Activated CD8-positive, alpha-beta memory T cell treated with anti-CD3 and anti-CD28 coated beads, Interleukin-2, amount 50 U/mL, for 4 hours (primary cell): ENCODE measurements at regions not wholly inside any gene's neighbourhood (a gene's known extent, or its start where the extent isn't known, plus 50 kb on each side); places are given as distances from the start of the nearest gene placed in this dataset.
"Not testable (repeated sequence)": the region's sequence is repeated elsewhere in the genome, so short reads cannot be mapped to it uniquely, and the experiment has no call there.

Source experiments
- DNase-seq: peaks from one replicate; pipeline ENCODE4 v3.0.0-alpha.2; 2020

DNA sequence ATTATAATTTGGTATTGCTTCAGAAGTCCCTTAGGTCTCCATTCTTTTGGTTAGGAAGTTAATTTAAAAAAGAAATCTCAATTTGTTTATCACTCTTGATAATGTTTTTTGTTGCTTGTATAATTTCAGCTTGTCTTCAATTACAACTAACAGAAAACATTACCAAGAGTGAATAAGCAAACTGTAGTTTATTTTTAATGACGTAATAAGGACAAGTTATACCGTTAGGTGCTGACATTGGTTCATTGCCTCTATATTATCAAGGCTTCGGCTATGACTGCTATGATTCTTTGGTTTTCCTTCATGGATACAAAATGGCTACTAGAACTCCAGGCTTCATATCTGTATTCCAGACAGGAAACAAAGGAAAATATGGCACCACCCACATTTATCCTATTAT, 220.6 kb downstream of the PTGER3 start:
- no peak for DNase-seq

DNA sequence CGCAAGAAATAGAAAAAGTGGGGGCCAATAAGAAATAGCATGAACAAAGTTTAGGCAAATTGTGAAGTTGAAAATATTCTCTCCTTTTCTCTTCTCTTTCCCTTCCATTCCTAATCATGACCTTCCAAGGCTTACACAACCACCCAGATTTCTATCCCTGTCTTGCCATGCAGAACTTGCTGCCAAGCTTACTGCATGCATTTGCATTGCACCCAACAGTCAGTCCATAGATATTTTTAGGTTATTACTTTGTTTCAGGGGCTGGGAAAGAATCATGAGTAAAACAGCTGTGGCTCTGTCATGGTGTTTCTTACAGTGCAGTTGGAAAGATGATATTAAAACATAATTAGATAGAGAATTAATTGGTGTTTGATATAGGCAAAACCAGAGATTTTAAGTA, 219.4 kb downstream of the PTGER3 start:
- no peak for DNase-seq

DNA sequence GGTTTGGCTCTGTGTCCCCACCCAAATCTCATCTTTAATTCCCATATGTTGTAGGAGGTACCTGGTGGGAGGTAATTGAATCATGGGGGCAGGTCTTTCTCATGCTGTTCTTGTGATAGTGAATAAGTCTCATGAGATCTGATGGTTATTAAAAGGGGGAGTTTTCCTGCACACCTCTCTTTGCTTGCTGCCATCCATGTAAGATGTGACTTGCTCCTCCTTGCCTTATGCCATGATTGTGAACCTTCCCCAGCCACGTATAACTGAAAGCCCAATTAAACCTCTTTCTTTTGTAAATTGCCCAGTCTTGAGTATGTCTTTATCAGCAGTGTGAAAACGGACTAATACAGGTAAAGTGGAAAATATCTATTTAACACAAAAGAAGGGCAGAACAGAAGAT, 213.3 kb downstream of the PTGER3 start:
- not testable (repeated sequence) for DNase-seq

DNA sequence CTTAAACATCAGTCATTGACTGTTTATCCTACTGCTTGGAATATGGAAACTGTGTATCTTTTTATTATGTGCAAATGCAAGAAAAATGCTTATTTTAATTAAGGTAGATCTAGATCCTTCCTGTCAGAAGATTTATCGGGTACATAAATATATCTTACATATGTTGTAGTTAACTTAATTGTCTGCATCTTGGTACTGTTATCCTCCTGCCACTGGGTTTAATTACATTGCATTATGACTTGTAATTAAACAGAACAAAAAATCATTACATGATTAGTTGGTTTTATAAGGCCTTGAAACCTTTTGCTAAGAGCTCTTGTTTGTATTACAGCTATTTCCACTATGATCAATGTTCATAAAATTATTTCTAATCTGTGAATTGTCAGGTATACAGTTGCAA, 211.2 kb downstream of the PTGER3 start:
- no peak for DNase-seq

DNA sequence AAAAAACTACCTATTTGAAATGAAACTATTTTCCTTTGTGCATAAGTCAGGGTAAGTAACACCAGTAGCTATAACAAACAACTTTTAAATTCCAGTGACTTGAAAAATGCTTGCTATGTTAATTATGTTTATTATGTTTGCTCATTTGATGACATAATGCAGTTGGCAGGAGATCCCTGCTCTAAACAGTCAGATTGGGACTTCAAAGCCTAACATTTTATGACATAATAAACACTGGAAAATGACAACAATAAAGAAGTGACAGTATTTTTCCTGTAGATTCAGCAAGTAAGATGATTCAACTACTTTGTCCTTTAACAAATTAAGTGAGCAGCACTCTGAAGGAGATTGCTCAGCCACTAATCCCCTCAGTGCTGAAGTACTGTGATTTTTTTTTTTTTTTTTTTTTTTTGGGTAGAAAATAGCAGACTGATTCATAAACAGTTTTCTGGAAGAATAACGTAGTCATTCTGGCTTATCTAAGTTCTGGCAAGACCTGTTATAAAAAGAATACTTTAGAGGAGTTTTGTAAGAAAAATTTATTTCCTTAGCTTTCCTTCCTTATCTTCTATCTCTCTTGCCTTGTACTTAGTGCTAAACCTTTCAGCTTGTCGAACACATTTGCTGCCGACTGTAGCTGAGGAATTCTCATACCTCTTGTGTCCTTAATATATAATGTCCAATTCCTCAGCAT, 207.2 kb downstream of the PTGER3 start:
- DNase-seq, result no peak

DNA sequence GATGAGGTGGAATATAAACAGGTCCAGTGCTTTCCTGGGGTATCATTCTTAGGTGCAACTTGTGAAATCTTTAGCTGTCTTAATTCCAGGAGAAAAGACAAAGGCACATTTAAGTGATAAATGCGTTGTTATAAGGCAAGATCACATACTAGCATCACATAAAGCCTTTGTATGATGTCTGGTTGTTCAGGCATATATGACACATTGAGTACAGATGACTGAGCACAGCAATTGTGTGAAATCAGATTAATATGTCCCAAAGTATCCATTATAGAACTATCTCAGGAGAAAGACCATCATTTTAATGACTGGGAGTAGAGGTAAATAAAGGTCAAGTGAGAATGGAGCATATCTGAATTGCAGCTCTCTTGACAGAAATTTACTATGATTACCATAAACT, 205.1 kb downstream of the PTGER3 start:
- no peak for DNase-seq

DNA sequence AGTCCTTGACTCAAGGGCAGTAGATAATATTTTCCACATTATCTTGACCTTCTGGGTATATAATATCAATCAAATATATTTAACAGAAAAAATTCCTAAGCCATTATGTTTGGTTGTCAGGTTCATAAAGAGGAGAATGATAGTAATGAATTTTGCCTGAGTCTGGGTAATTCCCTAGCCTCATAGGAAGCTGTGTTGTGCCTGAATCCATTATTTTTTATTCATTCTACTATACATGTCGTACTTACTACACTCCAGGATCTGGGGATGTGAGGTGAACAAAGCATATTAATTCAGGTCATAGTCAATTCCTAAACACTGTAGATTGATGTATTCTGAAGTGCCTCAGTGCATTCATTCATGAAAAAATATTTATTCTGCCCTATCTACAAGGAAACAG, 204.2 kb downstream of the PTGER3 start:
- DNase-seq, result no peak

DNA sequence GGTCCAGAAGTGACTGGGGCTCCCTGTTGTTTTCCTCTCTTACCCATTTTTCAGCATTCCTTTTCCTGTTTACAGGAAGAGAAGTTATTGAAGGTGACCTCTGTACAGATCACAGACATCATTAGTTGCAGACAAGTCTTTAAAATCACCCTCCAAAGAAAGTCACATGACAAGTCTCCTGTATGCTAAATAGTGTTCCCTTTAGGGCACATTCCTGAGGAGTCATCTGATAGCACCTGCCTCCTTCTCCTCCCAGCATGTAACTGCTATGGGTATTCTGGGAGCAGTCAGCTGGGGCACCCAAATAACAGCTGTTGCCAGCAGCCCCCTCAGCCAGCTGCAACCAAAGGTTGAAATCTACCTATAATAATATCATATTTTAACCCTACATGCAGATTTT, 200.6 kb downstream of the PTGER3 start:
- DNase-seq, result no peak

DNA sequence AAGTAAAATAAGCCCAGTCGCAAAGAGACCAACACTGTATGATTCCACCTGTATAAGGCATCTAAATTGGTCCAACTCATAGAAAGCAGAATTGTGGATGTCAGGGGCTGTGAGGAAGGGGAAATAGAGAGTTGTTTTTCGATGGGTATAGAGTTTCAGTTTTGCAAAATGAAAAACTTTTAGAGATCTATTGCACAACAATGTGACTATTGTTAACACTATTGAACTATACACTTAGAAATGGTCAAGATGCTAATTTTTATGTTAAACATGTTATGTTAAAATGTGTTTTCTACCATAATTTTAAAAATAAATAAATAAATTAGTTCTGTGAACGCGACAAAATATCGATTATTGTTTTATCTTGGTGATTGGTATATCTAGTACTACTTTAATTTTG, 192.4 kb downstream of the PTGER3 start:
- DNase-seq, result no peak

DNA sequence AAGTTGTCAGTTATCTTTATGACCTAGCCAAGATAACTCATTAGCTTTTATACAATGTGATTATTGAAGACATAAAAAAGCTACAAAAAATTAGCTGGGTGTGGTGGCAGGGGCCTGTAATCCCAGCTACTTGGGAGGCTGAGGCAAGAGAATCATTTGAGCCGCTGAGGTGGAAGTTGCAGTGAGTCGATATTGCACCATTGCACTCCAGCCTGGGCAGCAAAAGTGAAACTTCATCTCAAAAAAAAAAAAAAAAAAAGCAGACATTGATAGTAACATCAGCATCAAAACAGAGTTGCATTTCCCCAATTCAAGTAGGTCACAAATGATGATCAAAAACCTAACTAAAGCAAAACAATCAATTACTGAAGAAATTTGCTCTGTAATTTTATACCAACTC, 191.4 kb downstream of the PTGER3 start:
- DNase-seq, result no peak

DNA sequence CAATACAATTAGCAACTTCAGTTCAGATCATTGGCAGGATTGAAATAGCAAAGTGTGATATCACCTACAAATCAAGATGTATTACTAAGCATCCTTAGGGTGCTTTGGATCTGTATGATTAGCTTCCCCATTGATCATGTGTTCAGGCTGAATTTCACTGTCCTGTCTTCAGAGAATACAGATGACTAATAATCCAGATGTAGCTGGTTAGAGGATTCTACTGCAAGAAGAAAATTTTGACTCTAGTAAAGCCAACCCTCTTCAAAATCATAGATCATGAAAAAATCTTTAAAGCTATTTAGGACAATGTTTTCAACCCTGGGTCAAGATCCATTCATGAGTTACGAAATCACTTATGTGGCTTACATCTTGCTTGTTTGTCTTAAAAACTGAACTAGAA, 184.4 kb downstream of the PTGER3 start:
- no peak for DNase-seq

DNA sequence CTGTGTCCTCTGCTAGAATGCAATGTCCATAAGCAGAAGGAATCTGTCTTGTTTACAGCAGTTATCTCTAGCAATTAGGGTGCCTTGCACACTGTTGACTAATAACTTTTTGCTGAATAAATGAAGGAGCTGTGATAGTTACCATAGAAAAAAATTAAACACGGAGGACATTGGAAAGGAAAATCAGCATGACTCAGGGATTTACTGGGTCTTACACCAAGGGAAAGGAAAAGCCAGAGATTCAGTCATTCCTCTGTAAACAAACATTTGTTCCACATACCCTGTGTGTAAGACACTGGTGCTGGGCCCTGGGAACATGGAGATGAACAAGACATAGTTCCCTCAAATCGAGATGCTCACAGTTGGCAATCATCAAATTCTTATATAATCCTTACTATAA, 183.3 kb downstream of the PTGER3 start:
- DNase-seq, result no peak

DNA sequence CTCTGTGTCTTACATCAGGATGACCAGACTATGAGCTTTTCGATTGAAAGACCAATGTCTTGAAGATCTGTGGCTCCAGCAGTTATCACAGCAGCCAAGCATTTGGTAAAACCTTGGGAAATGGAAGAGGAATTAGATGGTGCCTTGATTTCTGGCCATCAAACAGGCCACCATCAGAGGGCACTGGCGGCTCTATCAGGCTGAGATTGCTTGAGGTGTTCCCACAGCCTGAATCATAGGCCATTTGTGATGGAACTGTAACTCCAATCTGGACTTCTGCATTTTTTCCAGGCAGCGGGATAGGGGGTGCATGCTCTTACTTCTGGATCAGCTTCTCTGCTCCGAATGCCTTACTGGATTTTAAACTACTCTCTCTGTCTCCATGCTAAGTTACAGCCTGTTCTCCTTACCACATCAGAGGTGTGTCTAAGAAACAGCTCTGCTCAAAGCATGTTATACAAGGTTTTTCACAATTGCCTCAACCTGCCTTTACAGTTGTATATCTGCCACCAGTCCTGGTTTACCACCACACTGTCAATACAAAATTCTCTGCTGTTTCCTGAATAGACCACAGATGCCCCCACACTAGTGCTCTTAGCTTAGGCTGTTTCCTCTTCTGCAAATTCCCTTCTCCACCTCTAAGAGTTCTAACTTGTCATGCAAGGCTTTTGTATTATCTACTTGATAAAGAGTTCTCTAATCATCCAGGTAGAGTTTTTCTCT, 180.9 kb downstream of the PTGER3 start:
- DNase-seq, result no peak

DNA sequence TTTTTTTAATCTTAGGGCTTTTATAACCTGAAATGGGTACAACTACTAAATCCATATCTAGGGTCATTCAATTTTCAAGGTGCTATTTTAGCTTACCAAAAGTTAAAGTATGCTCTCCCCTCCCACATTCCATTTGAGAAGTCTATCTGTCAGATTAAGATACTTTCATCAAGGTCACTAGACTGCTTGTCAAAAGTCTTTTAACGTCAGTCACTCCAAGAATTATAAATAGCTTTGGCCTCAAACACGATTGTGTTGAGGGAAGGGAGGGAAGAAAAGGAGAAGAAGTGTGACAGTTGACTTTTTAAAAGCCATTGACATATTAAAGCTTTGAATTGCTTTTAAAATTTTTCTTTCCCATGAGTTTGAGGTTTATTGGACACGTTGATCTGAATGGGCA, 175.8 kb downstream of the PTGER3 start:
- DNase-seq, result no peak

DNA sequence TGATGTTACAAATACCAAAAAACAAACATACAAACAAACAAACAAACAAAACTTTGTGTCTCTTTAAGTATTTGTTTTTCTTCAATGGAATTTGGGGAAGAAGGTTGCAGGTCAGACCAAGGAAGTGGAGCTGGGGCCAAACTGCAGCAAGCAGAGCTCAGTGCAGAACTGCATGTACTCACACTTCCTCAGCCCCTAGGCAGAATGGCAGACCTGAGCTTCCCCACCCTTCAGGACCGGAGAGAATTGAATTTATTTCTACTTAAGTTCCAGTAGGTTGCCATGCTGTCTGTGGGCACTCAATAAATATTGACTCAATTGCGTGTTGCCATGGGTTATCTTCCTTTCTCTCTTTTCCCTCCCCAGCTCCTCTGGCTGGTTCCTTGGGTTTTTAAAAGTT, 173.6 kb downstream of the PTGER3 start:
- DNase-seq, result no peak

DNA sequence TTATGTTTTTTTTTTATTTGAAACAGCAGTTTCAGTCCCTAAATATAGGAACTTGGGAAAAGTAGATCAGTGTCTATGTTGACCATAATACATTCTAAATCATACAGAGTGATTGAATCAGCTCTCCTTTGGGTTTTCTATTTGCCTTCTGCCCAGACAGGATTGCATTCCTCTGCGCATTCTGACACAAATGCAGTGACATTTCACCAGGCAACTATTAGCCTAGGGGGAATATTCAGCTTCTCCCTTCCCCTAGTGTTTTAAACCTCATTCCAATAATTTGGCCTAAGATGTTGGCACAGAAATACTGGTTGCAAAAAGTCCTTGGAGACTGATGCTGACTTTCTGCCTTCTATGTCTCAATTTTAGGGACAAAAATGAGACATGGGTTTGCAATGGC, 172.8 kb downstream of the PTGER3 start:
- DNase-seq, result no peak

DNA sequence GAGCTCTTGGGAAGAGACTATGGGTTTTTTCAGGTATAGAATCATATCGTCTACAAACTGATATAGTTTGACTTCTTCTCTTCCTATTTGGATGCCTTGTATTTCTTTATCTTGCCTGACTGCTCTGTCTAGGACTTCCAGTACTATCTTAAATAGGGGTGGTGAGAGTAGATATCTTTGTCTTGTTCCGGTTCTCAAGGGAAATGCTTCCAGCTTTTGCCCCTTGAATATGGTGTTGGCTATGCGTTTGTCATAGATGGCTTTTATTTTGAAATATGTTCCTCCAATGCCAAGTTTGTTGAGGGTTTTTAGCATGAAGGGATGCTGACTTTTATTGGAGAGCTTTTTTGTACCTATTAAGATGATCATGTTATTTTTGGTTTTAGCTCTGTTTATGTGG, 170.3 kb downstream of the PTGER3 start:
- DNase-seq, result no peak

DNA sequence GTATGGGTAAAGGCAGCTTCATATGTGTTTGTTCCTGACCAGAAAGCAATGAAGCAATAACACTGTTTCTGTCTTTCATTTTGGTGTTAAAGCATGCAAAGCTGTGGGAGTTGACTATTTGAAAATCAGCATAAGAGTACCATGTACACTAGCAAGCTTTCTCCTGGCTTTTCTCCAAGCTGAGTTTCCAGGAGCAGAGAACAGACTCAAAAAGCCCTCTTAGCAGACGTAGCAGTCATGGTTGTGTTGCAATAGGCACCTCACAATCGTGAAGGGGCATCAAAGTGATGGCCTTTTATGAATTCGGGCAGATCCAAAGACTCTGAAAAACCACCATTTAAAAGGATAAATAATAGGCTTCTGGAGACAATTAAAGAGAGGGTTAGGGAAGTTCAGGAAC, 159.7 kb downstream of the PTGER3 start:
- DNase-seq, result no peak

DNA sequence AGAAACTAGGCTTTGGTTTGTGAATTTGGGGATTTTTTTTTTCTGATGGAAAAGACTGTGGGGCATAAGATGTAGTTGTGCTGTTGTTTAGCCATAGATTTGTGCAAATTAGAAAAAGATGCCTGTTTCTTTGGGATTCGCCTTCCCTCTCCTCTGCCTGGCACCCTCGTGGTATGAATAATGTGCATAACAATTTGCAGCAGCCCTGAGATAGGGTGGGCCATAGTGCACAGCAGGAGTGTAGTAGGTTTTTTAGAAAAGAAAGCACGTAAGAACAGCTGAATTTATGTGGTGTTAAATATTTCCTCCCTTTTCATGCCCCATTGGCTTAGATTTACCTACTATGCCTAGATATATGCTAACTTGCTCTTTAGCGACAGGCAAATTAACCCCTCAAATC, 158.9 kb downstream of the PTGER3 start:
- no peak for DNase-seq

DNA sequence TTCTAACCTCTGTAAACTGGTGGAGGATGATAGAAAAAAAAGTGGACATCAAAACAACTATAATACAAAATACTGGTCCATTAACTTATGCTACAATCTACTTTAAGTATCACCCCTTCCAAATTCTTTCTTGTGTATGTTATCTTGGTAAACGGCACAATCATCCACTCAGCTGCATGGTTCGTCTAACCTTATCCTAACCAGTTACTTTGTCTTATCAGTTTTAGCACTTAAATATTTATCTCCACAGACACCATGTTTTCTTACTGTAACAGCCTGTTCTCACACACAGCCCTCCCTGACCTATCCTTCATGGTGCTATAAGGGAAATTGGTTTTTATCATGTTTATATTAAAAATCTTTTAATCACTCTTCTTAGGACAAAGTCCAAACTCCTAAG, 157.2 kb downstream of the PTGER3 start:
- DNase-seq, result no peak

DNA sequence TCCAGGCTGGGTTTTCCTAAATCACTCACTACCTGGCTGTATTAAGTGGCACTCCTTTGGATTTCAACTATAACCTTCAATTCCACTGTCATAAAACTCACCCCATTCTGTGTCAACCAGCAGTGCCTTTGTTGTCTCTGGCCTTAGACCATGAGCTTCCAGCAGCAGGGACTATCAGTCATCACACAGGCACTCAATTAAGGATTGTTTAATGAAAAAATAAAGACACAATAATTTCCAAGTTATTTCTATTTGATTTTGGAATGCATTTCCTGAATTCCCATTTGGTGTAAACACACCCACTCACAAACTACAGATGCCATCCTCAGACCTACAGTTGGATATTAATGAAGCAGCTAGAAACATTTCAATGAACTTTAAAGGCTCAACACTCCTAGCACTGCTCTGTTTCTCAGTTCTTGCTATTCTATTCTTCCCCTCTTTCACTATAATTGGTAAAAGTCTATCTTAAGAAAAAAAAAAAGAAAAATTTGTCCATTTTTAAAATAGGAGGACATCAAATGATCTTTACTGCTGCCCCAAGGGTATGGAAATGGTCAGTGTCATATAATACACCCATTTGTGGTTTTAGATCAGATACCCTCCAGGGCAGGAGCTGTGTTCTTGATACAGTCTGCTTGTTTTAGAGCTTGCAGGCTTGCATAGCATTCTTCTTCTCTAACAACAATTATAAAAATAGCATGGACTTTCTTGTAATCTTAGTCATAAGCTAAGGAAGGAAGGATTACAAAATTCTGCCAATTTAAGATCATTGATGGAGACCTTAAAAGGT, 156.4 kb downstream of the PTGER3 start:
- no peak for DNase-seq

DNA sequence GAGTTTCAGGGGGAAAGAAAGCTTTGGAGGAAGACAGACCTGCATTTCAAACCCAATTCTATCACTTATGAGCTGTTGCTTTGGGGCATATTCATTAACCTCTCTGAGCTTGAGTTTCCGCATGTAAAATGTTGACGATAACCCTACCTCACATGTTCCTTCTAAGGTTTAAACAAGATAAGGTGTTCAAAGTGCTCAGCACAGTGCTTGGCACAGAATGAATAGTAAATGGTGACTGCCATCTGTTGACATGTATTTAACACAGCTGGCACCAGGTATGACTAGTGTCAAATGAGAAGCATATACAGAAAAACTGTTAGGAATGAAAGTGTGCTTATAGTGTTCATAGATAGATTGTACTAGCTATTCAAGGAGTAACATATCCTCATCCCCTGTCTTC, 155.5 kb downstream of the PTGER3 start:
- DNase-seq, result no peak

DNA sequence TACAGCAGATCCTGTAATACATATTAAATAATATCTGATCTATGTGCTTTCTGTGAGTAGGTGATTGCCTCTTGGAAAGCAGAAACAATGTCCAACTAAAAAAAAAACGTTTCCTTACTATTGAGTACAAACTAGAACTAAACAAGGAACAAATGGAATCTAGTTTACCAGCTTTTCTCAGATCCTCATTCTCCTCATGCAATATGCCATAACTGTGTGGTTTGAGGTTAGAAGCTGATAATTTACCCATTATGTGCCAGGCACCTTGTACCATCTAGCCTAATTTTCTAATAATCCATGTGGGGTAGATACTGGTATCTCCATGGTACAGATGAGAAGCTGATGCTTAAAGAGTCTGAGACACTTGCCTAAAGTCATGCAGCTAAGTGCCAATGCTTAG, 154.7 kb downstream of the PTGER3 start:
- DNase-seq, result no peak

DNA sequence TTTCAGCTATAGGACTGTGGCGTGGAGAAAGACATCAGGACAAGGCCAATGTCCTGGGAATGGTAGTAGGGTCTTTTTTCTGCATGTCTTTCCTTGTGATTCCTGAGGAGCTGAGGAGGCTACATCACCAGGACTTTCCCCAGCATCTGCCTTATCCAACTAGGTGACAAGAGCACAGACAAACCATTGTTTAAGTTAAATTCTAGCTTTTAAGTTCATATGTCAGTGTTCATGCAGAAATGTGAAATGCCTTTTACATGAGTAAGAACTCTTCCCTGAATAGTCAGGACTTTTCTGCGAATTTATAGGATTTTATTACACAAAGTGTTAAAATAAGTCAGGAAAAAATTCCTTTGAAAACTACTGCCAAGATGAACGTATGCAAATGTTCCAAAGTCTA, 154.2 kb downstream of the PTGER3 start:
- no peak for DNase-seq
